CD4-positive, alpha-beta T cell (primary cell): ENCODE measurements at regions not wholly inside any gene's neighbourhood (a gene's known extent, or its start where the extent isn't known, plus 50 kb on each side); places are given as distances from the start of the nearest gene placed in this dataset.

Experiments
- ATAC-seq: fragments of 200-7000 bp; cut with Tn5 transposase; one replicate; pipeline ENCODE4 v1.10.0; 2022; ENCODE audit warnings: mild to moderate bottlenecking; ENCODE audit not compliant: poor library complexity
- CTCF ChIA-PET: fragments of 350-600 bp; sonication (Branson Sonifier 250); formaldehyde crosslinking; loops from one replicate; lab custom pipeline; 2021; ENCODE audit warnings: antibody characterized with exemption, inconsistent platforms; lab: Charles Lee
- POLR2A ChIA-PET: fragments of 350-600 bp; sonication (Branson Sonifier 250); formaldehyde crosslinking; loops from one replicate; lab custom pipeline; 2021; ENCODE audit warnings: antibody characterized with exemption, inconsistent platforms; lab: Charles Lee
- DNase-seq, 14 experiments: peaks; one replicate each; pipeline ENCODE4 v3.0.0-alpha.2; 2013 to 2020; ENCODE audit warnings: mixed read lengths in 2 of 14
- H3K27ac ChIP-seq, 2 donors: one replicate each; pipeline versions ENCODE4 v1.5.1 to v1.7.0; 2013; ENCODE audit warnings: low read length in 2 of 2, low read depth in 1 of 2, mild to moderate bottlenecking in 1 of 2
- H3K27me3 ChIP-seq, 2 experiments: 1 replicate in 1 of 2; 2 replicates in 1 of 2; pipeline versions ENCODE4 v1.6.1 to v1.7.0; 2013; ENCODE audit warnings: low read length in 2 of 2, control low read depth in 1 of 2, mild to moderate bottlenecking in 1 of 2, moderate library complexity in 1 of 2; ENCODE audit not compliant: insufficient read depth in 2 of 2, control insufficient read depth in 1 of 2
- H3K36me3 ChIP-seq: one replicate; pipeline ENCODE4 v1.6.1; 2013; ENCODE audit warnings: low read length, control low read depth; ENCODE audit not compliant: insufficient read depth
- H3K4me1 ChIP-seq: one replicate; pipeline ENCODE4 v1.6.1; 2013; ENCODE audit warnings: low read length, control low read depth; ENCODE audit not compliant: insufficient read depth
- H3K4me3 ChIP-seq: one replicate; pipeline ENCODE4 v1.5.1; 2013; ENCODE audit warnings: mild to moderate bottlenecking, low read length, moderate library complexity
- H3K9me3 ChIP-seq, 2 experiments: 1 replicate in 1 of 2; 2 replicates in 1 of 2; pipeline versions ENCODE4 v1.6.1 to v1.7.0; 2013; ENCODE audit warnings: low read length in 2 of 2, mild to moderate bottlenecking in 2 of 2, control low read depth in 1 of 2, moderate library complexity in 1 of 2; ENCODE audit not compliant: control insufficient read depth in 1 of 2, insufficient read depth in 1 of 2
- H3K27ac Mint-ChIP-seq: one replicate; pipeline ENCODE4 v1.8.0; 2020; ENCODE audit warnings: mixed read lengths
- H3K27me3 Mint-ChIP-seq: one replicate; pipeline ENCODE4 v1.8.0; 2021; ENCODE audit warnings: mixed read lengths
- H3K36me3 Mint-ChIP-seq: one replicate; pipeline ENCODE4 v1.8.0; 2021; ENCODE audit warnings: low read depth, mixed read lengths
- H3K4me1 Mint-ChIP-seq: one replicate; pipeline ENCODE4 v1.8.0; 2021; ENCODE audit warnings: low read depth, mixed read lengths
- H3K4me3 Mint-ChIP-seq: one replicate; pipeline ENCODE4 v1.8.0; 2020; ENCODE audit warnings: mild to moderate bottlenecking, mixed read lengths
- H3K9me3 Mint-ChIP-seq: one replicate; pipeline ENCODE4 v1.8.0; 2020; ENCODE audit warnings: mixed read lengths
- CTCF ChIP-seq: fragments of 200-600 bp; IDR thresholded peaks from one replicate; pipeline ENCODE4 v1.8.0; 2022; ENCODE audit warnings: antibody characterized with exemption, mild to moderate bottlenecking
- intact Hi-C, 2 experiments: fragments of 100-400 bp; cut with DNase I in 1 of 2; cut with micrococcal nuclease in 1 of 2; formaldehyde crosslinking; loops; one replicate each; pipeline versions ENCODE4 v1.15.1 to v1.9.0; 2023 to 2025; cut with DNase I, micrococcal nuclease

- ATAC-seq, result no peak
- ChIA-PET CTCF (interaction anchor here (1.2 kb wide), 1 partner anchor 9 kb away, joined by 4 read pairs; no protein-coding TSS in a partner anchor), POLR2A (no interaction called here)
- no peaks in the 10 kb centered on the region for H3K36me3 Mint-ChIP-seq
- no peak overlapping the region for H3K4me3 Mint-ChIP-seq
- intact Hi-C loops, result loop anchor here in 1 of 2 experiments (10.0 kb wide), 1 partner anchor 556 kb away; no protein-coding TSS in a partner anchor
- H3K4me1 Mint-ChIP-seq, result peaks cover 14% of the 10 kb centered on the region
- TF ChIP-seq CTCF, result no peak
- Histone ChIP-seq H3K36me3 (no peaks in the 10 kb centered on the region), H3K27ac (no peak overlapping the region), H3K27me3 (no peaks in the 10 kb centered on the region), H3K4me3 (no peak overlapping the region), H3K9me3 (no peaks in the 10 kb centered on the region), H3K4me1 (peaks cover 2% of the 10 kb centered on the region)
- DNase-seq, result no peak
- H3K27me3 Mint-ChIP-seq, result no peaks in the 10 kb centered on the region
- no peak overlapping the region for H3K27ac Mint-ChIP-seq
- no peaks in the 10 kb centered on the region for H3K9me3 Mint-ChIP-seq
Observed at GRCh38 chr10:6660460-6660859, 80.4 kb upstream of the PRKCQ start.

- Histone ChIP-seq H3K36me3 (no peaks in the 10 kb centered on the region), H3K4me3 (no peak overlapping the region)
Observed at GRCh38 chr10:6659451-6659850, 79.4 kb upstream of the PRKCQ start.

GRCh38 chr10:6657669-6658068 lies 77.6 kb upstream of the PRKCQ start:
- Mint-ChIP-seq H3K4me3 (no peak overlapping the region), H3K27ac (no peak overlapping the region), H3K27me3 (no peaks in the 10 kb centered on the region), H3K4me1 (peaks cover 16% of the 10 kb centered on the region), H3K36me3 (no peaks in the 10 kb centered on the region), H3K9me3 (no peaks in the 10 kb centered on the region)
- CTCF ChIA-PET, result interaction anchor here (1.2 kb wide), 1 partner anchor 10 kb away, joined by 3 read pairs; no protein-coding TSS in a partner anchor
- Histone ChIP-seq H3K9me3 (no peaks in the 10 kb centered on the region), H3K4me1 (no peaks in the 10 kb centered on the region), H3K4me3 (no peak overlapping the region), H3K27ac (no peak overlapping the region), H3K27me3 (no peaks in the 10 kb centered on the region), H3K36me3 (no peaks in the 10 kb centered on the region)
- DNase-seq (no peak), ATAC-seq (no peak)
- POLR2A ChIA-PET, result no interaction called here
- intact Hi-C loops, result no loop called here
- TF ChIP-seq CTCF, result no peak

More at GRCh38 chr10:6659451-6659850, 79.4 kb upstream of the PRKCQ start:
- no peaks in the 10 kb centered on the region for H3K27me3 Mint-ChIP-seq
- no peak overlapping the region for H3K27ac Mint-ChIP-seq
- no peak for TF ChIP-seq CTCF
- no peak overlapping the region for H3K4me3 Mint-ChIP-seq
- Histone ChIP-seq H3K27me3 (no peaks in the 10 kb centered on the region), H3K4me1 (no peaks in the 10 kb centered on the region), H3K27ac (no peak overlapping the region), H3K9me3 (no peaks in the 10 kb centered on the region)
- ChIA-PET POLR2A (no interaction called here), CTCF (interaction anchor here (1.2 kb wide), 1 partner anchor 10 kb away, joined by 4 read pairs; no protein-coding TSS in a partner anchor)
- no peaks in the 10 kb centered on the region for H3K36me3 Mint-ChIP-seq
- peaks cover 20% of the 10 kb centered on the region for H3K4me1 Mint-ChIP-seq
- intact Hi-C loops, result no loop called here
- DNase-seq (no peak), ATAC-seq (no peak)
- H3K9me3 Mint-ChIP-seq, result no peaks in the 10 kb centered on the region
